HepG2 (cell line): ENCODE measurements at regions not wholly inside any gene's neighbourhood (a gene's known extent, or its start where the extent isn't known, plus 50 kb on each side); places are given as distances from the start of the nearest gene placed in this dataset.
A peak's percentile ranks its signal among the peaks of the same experiment; 100 is the strongest.

Source experiments
- ATAC-seq: fragments of 200-7000 bp; cut with Tn5 transposase; 3 replicates; pipeline ENCODE4 v1.9.1; 2020; ENCODE audit warnings: mild to moderate bottlenecking, moderate library complexity
- BruUV-seq: library from RNA; stranded (reverse); fragments of 400-500 nt; replicated peaks from 2 replicates; lab custom pipeline; 2021; lab: Mats Ljungman, UMichigan
- CTCF ChIA-PET: fragments of 300-600 bp; formaldehyde crosslinking; extraction: SDS; loops from one replicate; lab custom pipeline; 2021; ENCODE audit warnings: low total read pairs, inconsistent platforms, low intra/inter-chr PET ratio; lab: Yijun Ruan, JAX
- POLR2A ChIA-PET: fragments of 350-600 bp; sonication (Branson Sonifier 250); formaldehyde crosslinking; loops from one replicate; lab custom pipeline; 2020; ENCODE audit warnings: antibody characterized with exemption, inconsistent platforms; lab: Yijun Ruan, JAX
- DNase-seq: peaks from one replicate; pipeline ENCODE4 v3.0.0-alpha.2; 2015; ENCODE audit warnings: low spot score
- FAIRE-seq: peaks from 3 replicates; lab custom pipeline; 2011; peaks lifted over from hg19 to GRCh38; lab: Jason Lieb, UNC
- H2AFZ ChIP-seq: one replicate; pipeline ENCODE4 v1.6.1; 2011; ENCODE audit warnings: low read length, inconsistent platforms
- H3K27ac ChIP-seq: fragments of 300-600 bp; 3 replicates; pipeline ENCODE4 v1.8.0; 2011; ENCODE audit warnings: mixed run types, mild to moderate bottlenecking, mixed read lengths, low read length, inconsistent platforms; ENCODE audit not compliant: insufficient read depth; ENCODE audit errors: extremely low read length
- H3K27me3 ChIP-seq, 2 experiments: fragments of 200-600 bp in 1 of 2; 2 replicates in 1 of 2; 3 replicates in 1 of 2; pipeline versions ENCODE4 v1.6.0 to v1.8.0; 2011; ENCODE audit warnings: low read length in 2 of 2, mild to moderate bottlenecking in 2 of 2, moderate library complexity in 2 of 2, inconsistent platforms in 1 of 2; ENCODE audit not compliant: insufficient read depth in 2 of 2, control insufficient read depth in 1 of 2
- H3K36me3 ChIP-seq, 2 experiments: fragments of 200-600 bp in 1 of 2; replicated peaks in 1 of 2; 2 replicates in 1 of 2; 3 replicates in 1 of 2; pipeline versions ENCODE4 v1.5.1 to v1.8.0; 2011; ENCODE audit warnings: low read length in 2 of 2, inconsistent platforms in 1 of 2; ENCODE audit not compliant: insufficient read depth in 2 of 2, control insufficient read depth in 1 of 2
- H3K4me1 ChIP-seq: 2 replicates; pipeline ENCODE4 v1.5.1; 2012; ENCODE audit warnings: low read length, inconsistent platforms; ENCODE audit not compliant: insufficient read depth
- H3K4me2 ChIP-seq: 2 replicates; pipeline ENCODE4 v1.6.0; 2011; ENCODE audit warnings: low read depth, low read length, inconsistent platforms
- H3K4me3 ChIP-seq, 3 experiments: fragments of 200-600 bp in 1 of 3; sonication (generic), shearing (Covaris generic) in 1 of 3; replicated peaks in 1 of 3; 2 replicates each; pipeline ENCODE4 v1.5.1; 2011 to 2016; ENCODE audit warnings: low read length in 3 of 3, inconsistent platforms in 2 of 3, low read depth in 2 of 3, mild to moderate bottlenecking in 2 of 3, control low read depth in 1 of 3, mixed read lengths in 1 of 3; ENCODE audit not compliant: insufficient read depth in 1 of 3
- H3K79me2 ChIP-seq: one replicate; pipeline ENCODE4 v1.6.1; 2011; ENCODE audit warnings: low read length, inconsistent platforms; ENCODE audit not compliant: insufficient read depth
- H3K9ac ChIP-seq: 2 replicates; pipeline ENCODE4 v1.6.0; 2011; ENCODE audit warnings: mild to moderate bottlenecking, low read depth, low read length, inconsistent platforms; ENCODE audit not compliant: insufficient read depth
- H3K9me3 ChIP-seq: 2 replicates; pipeline ENCODE4 v1.5.1; 2012; ENCODE audit warnings: mild to moderate bottlenecking, low read length
- H4K20me1 ChIP-seq: 2 replicates; pipeline ENCODE4 v1.6.0; 2011; ENCODE audit warnings: inconsistent platforms, mild to moderate bottlenecking, low read length, moderate library complexity; ENCODE audit not compliant: insufficient read depth
- ATF2 ChIP-seq: sonication (generic); formaldehyde crosslinking; IDR thresholded peaks from 2 replicates; pipeline ENCODE4 v1.4.0; 2020; ENCODE audit warnings: missing genetic modification reagents
- MAFF ChIP-seq: IDR thresholded peaks from 2 replicates; pipeline ENCODE4 v1.6.1; 2011; ENCODE audit warnings: low read depth, low read length, improper control_type of control experiment
- MAFK ChIP-seq, 2 experiments: IDR thresholded peaks in 1 of 2; conservative IDR thresholded peaks in 1 of 2; 2 replicates each; pipeline ENCODE4 v1.6.1; 2011; ENCODE audit warnings: improper control_type of control experiment in 2 of 2, low read length in 2 of 2
- PLSCR1 ChIP-seq: sonication (generic); formaldehyde crosslinking; IDR thresholded peaks from 2 replicates; pipeline ENCODE4 v1.5.0; 2020; ENCODE audit warnings: missing genetic modification reagents, mild to moderate bottlenecking, borderline replicate concordance
- RFX5 ChIP-seq: IDR thresholded peaks from 2 replicates; pipeline ENCODE4 v1.6.1; 2011; ENCODE audit warnings: low read depth, low read length, improper control_type of control experiment
- ZNF205 ChIP-seq: IDR thresholded peaks from 2 replicates; pipeline ENCODE4 v1.6.1; 2018; ENCODE audit warnings: missing biosample characterization, missing genetic modification reagents
- ZNF24 ChIP-seq: fragments of 450-650 bp; IDR thresholded peaks from 2 replicates; pipeline ENCODE4 v1.6.1; 2017; ENCODE audit warnings: antibody characterized with exemption, mild to moderate bottlenecking
- WGBS: methylation state at CpG from one replicate; pipeline ENCODE4 v1.1.6; 2017; ENCODE audit warnings: low lambda C conversion rate; 5-methylcytosine and 5-hydroxymethylcytosine counted together
- in situ Hi-C: cut with HindIII; loops from 2 replicates; pipeline ENCODE4 v1.10.0; 2017; ENCODE audit warnings: low pct_unique_long_range_greater_than_20kb; ENCODE audit not compliant: extremely low pct_ligation_motif_present
- intact Hi-C: fragments of 100-400 bp; cut with micrococcal nuclease; formaldehyde crosslinking; loops from one replicate; pipeline ENCODE4 v1.10.0; 2022; ENCODE audit not compliant: unreplicated experiment

GRCh38 chr16:25464058-25464457, 206.4 kb upstream of the ZKSCAN2 start (continued):
- TF ChIP-seq ATF2 (no peak), RFX5 (no peak), ZNF205 (CRISPR knock-in tag) (no peak)

- H3K79me2 ChIP-seq = no peaks in the 10 kb centered on the region
- H3K9ac ChIP-seq = no peak overlapping the region
- H3K4me2 ChIP-seq = no peak overlapping the region
- 1% methylated on average over 2 of the region's 2 CpGs for WGBS
- no peak for TF ChIP-seq PLSCR1 (CRISPR knock-in tag)
- no peak for TF ChIP-seq ZNF24
- TF ChIP-seq MAFK (conservative IDR thresholded peaks at IDR 0.05 in 1 of 2, IDR thresholded peaks at IDR 0.05 in 1 of 2; ENCODE audit: low read length in 2 of 2) = peak; percentile 76 to 79
- peak; percentile 74 for TF ChIP-seq MAFF
- H3K36me3 ChIP-seq = no peaks in the 10 kb centered on the region
- no peaks in the 10 kb centered on the region for H3K4me1 ChIP-seq
- H3K27me3 ChIP-seq = no peaks in the 10 kb centered on the region
- intact Hi-C loops (no loop called here), in situ Hi-C loops (no loop called here)
- no peak overlapping the region for H3K27ac ChIP-seq
- peaks cover 13% of the 10 kb centered on the region for H3K9me3 ChIP-seq
- ATAC-seq = no peak
- BruUV-seq = no TSS peak
- POLR2A ChIA-PET = no interaction called here
- H2AFZ ChIP-seq = no peak overlapping the region
- no peaks in the 10 kb centered on the region for H4K20me1 ChIP-seq
- DNase-seq = no peak
- CTCF ChIA-PET = no interaction called here
- no peak for FAIRE-seq
- H3K4me3 ChIP-seq = no peak overlapping the region
These were observed 192.2 kb upstream of the ZKSCAN2 start for GRCh38 chr16:25449802-25450201.
